ENCODE measurements at regions not wholly inside any gene's neighbourhood (a gene's known extent, or its start where the extent isn't known, plus 50 kb on each side); places are given as distances from the start of the nearest gene placed in this dataset.
"Not testable (repeated sequence)": the region's sequence is repeated elsewhere in the genome, so short reads cannot be mapped to it uniquely, and the experiment has no call there.

DNA sequence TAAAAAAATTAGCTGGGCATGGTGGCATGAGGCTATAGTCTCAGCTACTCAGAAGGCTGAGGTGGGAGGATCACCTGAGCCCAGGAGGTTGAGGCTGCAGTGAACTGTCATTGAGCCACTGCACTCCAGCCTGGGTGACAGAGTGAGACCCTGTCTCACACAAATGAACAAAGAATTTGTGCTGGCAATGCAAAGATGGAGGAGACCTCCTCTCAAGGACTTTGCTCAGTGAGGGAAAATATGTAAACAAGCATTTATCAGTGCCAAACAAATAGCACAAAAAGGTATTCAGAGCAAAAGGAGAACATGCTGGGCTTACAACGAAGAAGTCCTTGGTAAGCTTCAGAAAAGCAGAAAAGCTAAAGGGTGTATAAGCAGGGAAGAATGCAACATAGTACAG lies 113.1 kb upstream of the UMPS start:
- no peak for DNase-seq

DNA sequence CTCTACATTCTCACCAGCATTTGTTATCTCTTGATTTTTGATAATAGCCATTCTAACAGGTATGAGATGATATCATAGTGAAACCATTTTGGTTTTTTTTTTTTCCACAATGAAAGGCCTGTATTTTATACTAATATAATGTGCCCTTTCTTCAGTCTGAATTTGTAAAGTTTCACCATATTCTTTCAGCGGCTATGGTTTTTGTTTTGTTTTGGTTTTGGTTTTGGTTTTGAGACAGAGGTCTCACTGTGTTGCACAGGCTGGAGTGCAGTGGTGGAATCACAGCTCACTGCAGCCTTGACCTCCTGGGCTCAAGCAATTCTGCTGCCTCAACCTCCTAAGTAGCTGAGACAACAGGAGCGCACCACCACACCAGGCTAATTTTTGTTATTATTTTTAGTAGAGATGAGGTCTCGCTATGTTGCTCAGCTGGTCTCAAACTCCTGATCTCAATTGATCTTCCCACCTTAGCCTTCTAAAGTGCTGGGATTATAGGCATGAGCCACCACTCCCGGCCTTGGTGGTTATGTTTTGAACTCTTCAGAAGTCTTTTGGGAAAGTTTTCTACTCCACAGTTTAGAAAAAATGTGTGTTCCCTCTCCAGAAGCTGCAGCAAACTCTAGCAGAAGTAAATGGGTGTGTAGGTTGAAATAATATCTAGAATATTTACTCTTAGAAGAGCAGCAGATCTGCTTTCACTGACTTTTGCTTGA lies 110.2 kb upstream of the UMPS start:
- no peak for DNase-seq

DNA sequence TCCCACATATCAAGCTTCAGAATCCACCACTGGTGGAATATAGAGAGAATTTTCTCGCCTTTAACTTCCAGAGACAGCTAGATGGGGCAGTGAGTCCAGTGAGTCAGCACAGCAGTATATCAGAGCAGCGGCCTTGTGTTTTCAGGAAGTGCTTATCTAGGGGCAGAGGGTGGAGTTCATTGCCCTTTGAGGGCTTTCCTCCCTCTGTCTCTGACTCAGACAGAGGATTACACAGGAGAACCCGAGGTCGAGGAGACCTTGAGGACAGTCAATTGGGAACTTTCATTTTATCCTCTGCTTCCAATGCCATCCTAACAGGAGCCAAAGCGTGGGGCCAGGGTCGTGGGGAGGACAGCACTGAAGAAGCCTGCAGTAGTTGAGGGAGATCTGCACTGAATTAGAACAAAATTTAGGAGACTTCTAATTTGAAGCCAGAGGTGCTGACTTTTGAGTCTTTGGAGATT lies 109.6 kb upstream of the UMPS start:
- peak; percentile 18 to 34 for DNase-seq

DNA sequence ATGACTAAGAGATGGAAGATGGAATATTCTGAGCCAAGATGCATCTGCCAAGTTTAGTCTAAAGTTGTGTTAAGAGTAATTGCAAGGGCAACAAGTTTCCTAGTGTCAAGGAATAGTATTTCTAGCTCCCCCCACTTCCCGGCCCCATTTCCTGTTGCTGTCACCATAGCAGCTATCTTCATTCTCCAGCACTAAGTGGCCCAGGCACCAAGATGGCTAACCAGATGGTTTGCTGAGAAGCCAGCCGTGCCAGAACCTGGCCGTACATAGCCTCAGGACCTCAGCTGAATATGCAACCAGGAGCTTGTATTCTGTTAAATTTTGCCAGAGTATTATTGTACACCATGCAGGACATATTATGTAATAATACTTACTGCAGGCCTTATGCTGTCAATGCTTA lies 108.8 kb upstream of the UMPS start:
- no peak for DNase-seq

DNA sequence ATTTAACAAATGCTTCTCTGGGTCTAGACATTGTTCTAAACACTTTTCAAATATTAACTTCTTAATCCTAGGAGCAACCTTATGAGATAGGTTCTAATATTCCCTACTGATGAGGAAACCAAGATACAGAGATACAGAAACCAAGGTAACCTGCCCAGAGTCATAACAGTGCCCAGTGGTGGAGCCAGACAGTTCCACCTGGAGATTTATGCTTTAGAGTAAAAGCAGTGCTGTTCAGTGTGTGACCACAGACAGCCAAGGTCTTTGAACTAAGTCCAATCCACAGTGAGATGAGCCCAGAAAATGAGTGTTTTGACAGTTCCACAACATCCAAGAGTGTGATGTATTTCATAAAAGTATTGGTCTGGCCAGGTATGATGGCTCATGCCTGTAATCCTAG lies 105.2 kb upstream of the UMPS start:
- no peak for DNase-seq

DNA sequence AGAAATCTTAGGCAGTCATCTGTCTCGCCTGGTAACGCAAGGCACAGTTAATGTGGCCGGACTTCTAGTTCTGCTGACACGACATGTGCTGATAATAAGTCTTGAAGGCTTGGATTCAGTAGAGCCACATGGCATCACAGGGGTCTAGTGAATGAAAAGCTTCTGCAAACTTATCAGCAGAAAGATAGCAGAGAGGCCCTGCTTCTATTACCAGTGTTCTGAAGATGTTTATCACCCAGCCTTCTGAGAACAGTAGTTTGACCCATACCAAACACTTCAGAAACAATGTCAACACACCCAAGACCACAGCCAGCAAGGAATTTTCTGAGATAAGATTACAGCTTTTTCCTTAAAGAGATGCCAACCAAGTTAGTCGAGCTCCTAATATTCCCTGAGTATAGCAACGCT lies 102.7 kb upstream of the UMPS start:
- DNase-seq, result no peak

DNA sequence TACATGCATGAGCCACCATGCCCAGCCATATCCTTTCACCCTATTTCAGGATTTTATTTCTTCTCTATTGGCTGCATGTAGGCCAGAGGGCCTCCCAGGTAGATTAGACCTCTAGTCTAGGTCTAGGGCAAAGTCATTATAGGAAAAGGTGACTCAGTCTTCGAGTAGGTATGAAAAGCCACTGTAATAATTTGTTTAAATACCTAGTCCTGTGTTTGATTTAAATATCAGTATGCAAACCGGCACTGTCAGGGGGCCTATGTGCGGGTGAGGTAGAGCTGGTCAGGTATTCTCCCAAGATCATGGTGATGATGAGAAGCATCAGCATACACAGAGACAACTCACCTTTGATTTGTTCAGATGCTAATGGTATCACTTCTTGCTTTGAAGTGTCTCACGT lies 101.4 kb upstream of the UMPS start:
- no peak for DNase-seq

DNA sequence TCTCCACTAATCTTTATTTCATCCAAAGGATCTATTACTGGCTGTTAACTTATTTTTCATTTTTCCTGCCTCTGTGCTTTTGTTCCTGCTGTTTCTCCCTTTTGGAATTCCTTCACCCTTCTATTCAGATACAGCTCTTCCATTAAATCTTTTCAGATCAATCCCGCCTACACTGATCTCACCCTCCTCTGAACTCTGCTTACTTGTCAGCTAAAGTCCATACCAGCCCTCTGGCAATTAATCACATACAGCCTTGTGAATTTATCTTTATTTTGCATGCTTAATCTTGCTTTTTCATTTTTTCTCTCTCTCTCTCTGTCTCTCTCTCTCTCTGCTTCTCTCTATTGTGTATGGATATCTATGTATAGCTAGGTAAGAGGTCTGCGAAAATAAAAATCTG lies 100.8 kb upstream of the UMPS start:
- no peak for DNase-seq

DNA sequence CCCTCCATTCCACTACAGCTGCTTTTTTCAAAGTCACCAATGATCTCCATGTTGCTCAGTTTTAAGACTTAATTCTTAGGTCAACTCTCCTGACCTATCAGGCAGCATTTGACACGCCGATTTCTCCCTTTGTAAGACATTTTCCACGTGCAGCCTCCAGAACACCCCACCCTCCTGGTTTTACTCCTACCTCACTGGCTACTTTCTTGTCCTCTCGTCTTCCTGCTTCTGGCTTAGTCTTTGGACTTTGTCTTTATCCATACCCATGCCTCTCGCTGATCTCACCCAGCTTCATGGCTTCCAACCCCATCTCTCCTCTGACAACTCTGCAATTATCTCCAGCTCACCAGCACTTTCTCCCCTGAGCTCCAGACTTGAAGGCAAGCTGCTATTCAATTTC lies 99.3 kb upstream of the UMPS start:
- DNase-seq, result no peak

DNA sequence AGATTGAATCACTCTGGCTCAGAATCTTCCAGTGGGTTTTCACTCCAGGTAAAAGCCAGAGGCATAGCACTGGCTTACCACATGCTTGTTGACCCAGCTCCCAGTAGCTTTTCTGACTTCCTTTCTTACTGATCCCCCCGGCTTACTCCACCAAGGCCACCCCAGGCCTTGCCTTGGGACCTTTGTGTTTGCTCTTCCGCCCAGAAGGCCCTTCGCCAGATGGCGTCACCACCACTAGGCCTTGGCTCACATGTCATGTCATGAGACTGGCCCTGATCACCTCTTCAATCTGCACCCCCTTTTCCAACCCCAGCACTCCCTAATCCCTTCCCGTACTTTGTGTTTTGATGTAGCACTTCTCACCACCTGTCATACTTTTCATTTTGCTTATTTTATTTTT lies 98.5 kb upstream of the UMPS start:
- no peak for DNase-seq

DNA sequence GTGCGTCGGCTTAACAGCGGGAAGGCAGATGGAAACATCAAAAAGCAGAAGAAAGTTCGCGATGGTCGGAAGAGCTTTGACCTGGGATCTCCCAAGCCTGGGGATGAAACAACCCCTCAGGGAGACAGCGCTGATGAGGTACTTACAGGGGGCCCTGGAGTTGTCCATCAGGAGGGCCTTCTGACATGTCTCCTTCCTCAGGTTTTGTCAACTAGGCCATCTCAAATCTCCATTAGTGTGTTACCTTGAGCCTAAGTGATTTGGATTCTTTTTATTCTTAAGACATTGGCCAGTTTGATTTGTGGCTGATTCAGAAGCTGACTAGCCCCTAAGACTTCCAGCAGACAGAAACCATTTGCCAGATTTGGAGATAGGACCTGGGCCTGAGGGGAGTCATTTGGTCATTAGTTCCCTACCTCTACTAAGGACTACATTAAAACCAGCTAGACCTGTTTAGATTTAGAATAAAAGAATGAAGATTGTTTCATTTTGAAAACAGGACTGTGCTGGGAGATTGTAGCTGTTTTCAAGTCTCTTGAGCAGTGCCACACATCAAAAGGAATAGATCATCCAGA lies 97.6 kb upstream of the UMPS start:
- no peak for DNase-seq

DNA sequence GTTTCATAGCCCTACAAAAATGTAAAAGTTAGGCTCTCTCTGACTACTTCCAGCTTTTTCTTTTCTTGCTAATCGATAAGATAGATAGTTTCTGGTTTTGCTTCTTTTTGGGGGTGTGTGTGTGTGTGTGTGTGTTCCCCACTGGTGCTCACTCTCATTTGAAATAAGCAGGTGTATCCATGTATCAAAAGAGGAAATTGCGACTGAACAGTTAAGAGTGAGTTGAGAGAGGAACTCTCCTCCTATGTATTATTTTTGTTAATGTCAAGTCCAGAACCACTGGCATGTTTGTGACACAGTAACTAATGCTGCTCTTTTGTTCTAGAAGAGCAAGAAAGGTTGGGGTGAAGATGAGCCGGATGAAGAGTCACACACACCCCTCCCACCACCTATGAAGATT lies 96.7 kb upstream of the UMPS start:
- no peak for DNase-seq

DNA sequence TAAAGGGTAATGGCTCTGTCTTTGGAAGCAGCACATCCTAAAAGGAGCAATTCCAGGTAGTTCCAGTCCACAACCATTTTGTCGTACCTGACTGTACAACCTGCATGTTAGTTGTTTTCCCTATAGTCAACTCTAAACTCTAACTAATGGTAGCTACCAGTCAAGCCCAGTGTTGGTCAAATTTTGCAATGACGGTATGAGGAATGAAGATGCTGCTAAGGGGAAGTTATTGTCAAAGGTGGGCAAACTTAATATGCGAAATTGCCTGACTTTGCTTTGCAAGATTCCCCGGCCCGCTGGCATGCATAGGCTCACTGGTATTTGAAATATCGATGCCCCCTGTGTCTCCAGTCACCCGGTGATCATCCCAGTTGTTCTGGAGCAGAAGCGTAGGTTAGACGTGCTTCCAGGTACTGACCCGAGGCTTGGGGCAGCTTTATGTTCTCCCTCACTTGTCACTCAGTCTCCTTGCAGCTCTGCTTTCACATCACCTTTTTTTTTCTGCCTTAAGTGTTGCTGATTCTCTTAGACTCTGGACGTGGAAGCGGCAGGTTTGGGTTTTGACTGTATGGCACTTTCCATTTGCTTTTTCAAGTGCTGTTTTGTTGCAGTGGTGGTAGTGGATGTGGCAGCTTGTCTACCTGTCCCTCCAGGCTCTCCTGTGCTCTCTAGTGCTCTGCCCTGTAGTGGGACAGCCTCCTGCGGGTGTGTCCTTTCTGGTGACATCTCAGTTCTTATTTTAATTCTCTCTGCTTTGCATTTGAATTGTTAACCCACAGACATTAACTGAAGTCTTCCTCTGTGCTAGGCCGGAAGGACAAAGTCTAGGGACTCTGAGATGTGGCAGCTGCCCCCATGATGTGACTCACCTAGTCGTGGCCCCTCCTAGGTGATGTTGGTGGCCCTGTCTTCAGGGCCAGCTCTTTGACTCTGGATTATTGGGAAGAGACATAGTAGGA lies 95.8 kb upstream of the UMPS start:
- no peak for DNase-seq

DNA sequence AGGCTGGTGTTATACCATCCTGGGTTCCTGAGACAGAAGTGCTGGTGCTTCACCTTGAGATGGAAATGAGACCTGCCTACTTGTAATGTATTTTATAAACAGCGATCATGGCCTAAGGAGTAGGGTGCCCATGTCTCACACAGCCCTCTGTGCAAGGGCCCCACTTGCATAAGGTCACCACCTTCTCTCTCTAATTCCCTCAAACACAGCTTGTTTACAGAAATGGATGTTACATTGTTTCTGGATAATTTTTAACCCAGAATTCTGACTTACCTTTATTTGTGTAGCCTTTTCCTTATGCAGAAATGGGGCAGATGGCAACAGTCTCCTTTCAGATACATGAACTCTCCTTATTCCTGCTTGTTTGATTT lies 95.1 kb upstream of the UMPS start:
- no peak for DNase-seq

DNA sequence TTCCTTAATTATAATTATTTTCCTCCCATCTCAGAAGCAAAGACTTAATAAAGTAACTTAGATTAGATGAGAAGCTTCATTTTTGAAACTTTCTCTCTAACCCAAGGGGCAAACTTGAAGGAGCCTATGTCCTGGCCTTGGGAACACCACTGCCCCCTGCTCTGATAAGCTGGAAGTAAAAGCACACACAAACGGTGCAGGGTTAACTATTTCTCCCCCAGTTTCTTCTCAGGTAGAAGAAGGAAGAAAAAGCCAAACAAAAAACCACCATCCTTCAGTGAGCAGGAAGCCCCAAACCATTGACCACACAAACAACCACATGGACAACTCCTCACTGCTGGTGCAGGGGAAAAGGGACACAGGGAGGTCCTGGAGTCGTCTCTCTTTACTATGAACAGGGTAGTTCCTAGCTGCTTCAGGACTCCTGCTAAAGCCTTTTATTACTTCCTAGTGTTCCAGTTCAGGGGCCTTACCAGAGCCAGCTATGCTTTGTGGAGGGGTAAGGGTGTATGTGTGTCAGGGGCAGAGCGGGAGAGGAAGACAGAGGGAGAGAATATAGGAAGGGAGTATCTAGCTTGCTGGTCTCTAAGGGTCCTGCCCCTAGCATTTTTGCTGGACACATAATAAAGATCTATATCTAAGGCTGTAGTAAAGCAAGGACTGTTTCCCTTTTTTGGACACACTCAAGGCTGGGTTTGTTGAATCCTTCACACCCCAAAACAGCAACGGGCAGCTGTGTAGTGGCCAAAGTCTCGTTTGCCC lies 94.0 kb upstream of the UMPS start:
- DNase-seq, result no peak

DNA sequence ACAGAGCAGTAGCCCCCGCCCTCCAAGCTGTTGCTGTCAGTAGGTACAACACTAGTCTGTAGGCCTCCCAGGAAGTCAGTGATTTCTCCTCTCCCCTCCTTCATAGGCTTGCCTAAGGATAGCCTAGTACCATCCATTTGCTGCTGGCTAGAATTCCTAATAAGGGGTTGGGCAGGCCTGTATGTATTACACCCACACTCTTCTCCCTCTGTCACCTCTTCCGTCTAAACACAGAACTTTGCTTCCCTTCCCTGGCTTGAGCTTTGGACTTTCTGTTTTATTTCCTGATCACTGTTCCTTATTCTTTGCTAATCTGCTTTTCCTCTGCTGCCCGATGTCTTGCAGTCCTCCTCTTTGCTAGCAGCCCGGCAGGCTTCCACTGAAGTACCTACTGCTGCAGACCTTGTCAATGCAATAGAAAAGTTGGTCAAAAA lies 93.4 kb upstream of the UMPS start:
- no peak for DNase-seq

DNA sequence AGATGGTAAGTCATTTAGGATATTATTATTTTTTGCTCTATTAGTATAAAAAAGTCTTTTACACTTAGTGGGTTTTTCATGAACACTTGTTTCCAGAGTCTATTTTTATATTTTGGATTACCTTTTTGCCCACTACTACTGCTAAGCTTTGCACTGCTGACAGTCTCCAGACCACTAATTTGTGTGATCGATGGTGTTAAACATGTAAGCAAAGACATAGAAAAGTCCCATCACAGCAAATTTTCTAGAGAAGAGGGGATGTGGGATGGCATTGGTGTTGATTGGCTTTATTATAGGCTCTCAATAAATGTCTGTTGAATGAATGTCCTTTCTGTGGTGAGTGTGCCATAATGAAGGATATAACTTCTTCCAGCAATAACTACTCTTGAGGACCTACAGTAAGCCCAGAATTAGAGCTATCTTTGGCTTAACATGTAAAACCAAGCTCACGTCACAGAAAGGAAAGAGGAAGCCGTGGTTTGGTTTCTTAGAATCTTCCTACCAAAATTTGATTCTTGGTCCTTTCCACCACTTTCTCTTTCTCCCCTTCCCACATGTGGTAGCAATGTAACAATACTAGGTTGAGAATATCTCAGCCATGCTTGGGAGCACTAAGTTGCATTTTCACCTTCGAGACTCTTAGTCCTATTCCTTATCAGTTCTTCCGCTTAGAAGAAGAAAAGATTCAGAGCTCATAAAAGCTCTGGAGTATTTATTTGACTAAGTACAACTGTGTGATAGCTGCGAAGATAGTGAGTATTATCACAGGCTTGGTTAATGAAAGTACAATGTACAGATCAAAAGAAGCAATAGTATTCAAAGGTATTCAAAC lies 90.6 kb upstream of the UMPS start:
- peak in 1 of 2 donors; percentile 5 for DNase-seq

DNA sequence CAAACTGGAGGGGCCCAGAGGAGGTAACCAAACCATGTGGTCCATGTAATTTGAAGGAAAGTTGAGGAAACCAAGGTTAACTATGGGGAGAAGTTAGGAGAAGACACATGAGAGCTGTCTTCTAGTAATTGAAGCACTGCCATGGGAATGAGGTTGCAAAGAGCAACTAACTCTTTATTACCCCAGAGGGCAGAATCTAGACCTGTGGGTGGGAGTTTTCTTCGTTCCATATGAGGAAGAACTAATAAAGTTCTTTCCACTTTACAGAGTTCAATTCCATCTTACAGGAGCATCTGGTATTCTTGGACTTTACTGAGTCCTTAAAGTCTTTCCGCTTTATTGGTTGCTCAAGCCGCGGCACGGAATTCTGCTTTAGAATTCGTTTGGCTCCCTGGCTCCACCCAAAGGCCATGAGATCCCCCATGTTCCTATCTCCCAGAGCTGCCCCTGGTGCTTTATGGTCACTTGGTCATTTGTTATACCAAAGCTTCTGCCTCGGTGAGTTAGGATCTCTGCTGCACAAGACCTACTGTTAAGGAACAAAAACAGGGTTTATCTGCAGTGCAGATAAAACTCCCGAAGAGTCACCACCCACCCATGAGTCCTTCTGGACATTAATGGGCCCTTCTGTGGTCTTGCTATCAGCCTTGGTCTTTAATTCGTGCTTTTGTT lies 89.5 kb upstream of the UMPS start:
- DNase-seq, result no peak

DNA sequence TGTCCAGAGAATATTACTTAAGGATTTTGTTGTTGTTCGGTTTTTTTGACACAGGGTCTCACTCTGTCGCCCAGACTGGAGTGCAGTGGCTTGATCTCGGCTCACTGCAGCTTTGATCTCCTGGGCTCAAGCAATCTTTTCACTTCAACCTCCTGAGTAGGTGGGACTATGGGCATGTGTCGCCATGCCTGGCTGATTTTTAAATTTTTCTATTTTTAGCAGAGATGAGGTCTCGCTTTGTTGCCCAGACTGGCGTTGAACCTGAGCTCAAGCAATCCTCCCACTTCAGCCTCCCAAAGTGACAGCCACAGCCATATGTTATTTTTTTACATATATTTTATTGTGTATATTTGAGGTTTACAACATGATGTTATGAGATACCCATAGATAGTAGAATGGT lies 86.8 kb upstream of the UMPS start:
- DNase-seq, result no peak

DNA sequence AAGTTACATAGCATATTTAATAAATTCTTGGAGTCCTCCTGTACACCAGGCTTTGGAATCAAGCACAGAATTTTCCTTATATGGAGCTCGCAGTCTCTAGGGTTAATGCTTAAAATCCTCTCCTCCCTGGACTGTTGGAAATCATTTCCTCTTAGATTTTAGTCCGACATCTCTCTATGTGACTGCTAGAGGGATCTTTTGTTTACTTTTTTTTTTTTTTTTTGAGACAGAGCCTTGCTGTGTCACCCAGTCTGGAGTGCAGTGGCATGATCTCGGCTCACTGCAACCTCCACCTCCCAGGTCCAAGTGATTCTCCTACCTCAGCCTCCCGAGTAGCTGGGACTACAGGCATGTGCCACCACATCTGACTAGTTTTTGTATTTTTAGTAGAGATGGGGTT lies 84.1 kb upstream of the UMPS start:
- not testable (repeated sequence) for DNase-seq

DNA sequence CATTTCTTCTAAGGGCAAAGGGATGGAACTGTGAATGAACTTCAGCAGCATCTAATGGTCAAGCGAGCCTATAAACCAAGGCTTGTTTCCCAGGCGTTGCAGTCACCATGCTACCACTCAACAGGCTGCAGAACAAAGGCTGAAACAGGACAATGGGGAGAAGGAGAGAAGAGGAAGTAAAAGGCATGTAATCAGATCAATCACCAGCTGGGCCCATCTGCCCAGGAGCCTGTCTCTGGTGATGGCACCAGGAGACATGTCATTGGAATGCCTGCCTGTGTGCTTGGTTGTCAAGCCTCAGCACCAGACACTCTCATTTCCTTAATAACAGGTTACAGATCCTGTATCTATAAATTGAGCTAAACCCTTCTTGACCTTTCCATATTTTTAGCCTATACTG lies 81.7 kb upstream of the UMPS start:
- no peak for DNase-seq

DNA sequence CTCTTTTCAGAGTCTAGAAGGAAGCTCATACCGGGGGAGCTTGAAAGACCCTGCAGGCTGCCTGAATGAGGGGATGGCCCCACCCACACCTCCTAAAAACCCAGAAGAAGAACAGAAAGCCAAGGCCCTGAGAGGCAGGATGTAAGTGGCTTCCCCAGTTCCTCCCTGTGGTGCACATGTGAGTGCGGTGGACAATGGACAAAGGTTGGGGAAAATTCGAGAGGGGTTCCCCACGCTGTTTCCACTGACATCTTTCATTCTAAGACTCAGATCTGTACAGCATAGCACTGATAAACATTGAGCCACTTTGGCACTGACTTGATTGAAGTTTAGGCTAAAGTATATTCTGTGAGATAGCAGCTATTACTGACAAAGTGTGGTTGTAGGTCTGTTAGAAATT lies 79.5 kb upstream of the UMPS start:
- DNase-seq, result no peak
